GM23338 (cell line): ENCODE measurements at regions not wholly inside any gene's neighbourhood (a gene's known extent, or its start where the extent isn't known, plus 50 kb on each side); places are given as distances from the start of the nearest gene placed in this dataset.

Experiments
- ATAC-seq: fragments of 200-7000 bp; cut with Tn5 transposase; 3 replicates; pipeline ENCODE4 v1.9.1; 2020
- DNase-seq: peaks from one replicate; pipeline ENCODE4 v3.0.0-alpha.2; 2015; ENCODE audit warnings: low spot score
- H2AFZ ChIP-seq: fragments of 200-600 bp; sonication (generic); 2 replicates; pipeline ENCODE4 v1.8.0; 2016; ENCODE audit warnings: antibody characterized with exemption, mild to moderate bottlenecking, moderate library complexity
- H3F3A ChIP-seq: fragments of 200-600 bp; sonication (generic); replicated peaks from 2 replicates; pipeline ENCODE4 v1.8.0; 2017; ENCODE audit warnings: antibody characterized with exemption, mixed run types, low read depth
- H3K27ac ChIP-seq: fragments of 200-600 bp; sonication (generic); 2 replicates; pipeline ENCODE4 v1.6.1; 2016; ENCODE audit warnings: low read depth
- H3K27me3 ChIP-seq: fragments of 200-600 bp; sonication (generic); 2 replicates; pipeline ENCODE4 v1.8.0; 2016; ENCODE audit warnings: mild to moderate bottlenecking, mixed run types, moderate library complexity; ENCODE audit not compliant: insufficient read depth
- H3K36me3 ChIP-seq: fragments of 200-600 bp; sonication (generic); 2 replicates; pipeline ENCODE4 v1.8.0; 2016; ENCODE audit warnings: mild to moderate bottlenecking; ENCODE audit not compliant: insufficient read depth
- H3K4me1 ChIP-seq: fragments of 200-600 bp; sonication (generic); 2 replicates; pipeline ENCODE4 v1.8.0; 2016; ENCODE audit warnings: mild to moderate bottlenecking, moderate library complexity; ENCODE audit not compliant: insufficient read depth
- H3K4me2 ChIP-seq: fragments of 200-600 bp; sonication (generic); 2 replicates; pipeline ENCODE4 v1.7.1; 2017; ENCODE audit warnings: mixed run types
- H3K4me3 ChIP-seq: fragments of 200-600 bp; sonication (generic); 2 replicates; pipeline ENCODE4 v1.6.1; 2016; ENCODE audit warnings: mixed run types
- H3K79me2 ChIP-seq: fragments of 200-600 bp; sonication (generic); replicated peaks from 2 replicates; pipeline ENCODE4 v1.8.0; 2017; ENCODE audit warnings: mild to moderate bottlenecking; ENCODE audit not compliant: insufficient read depth
- H3K9me2 ChIP-seq: fragments of 200-600 bp; sonication (generic); 2 replicates; pipeline ENCODE4 v1.8.0; 2017; ENCODE audit not compliant: insufficient read depth
- H4K20me1 ChIP-seq: fragments of 200-600 bp; sonication (generic); replicated peaks from 2 replicates; pipeline ENCODE4 v1.8.0; 2017; ENCODE audit warnings: mild to moderate bottlenecking; ENCODE audit not compliant: insufficient read depth
- H3K27ac Mint-ChIP-seq: 2 replicates; pipeline ENCODE4 v1.8.0; 2020; ENCODE audit warnings: inconsistent platforms, mild to moderate bottlenecking, moderate library complexity, mixed read lengths
- H3K27me3 Mint-ChIP-seq: 3 replicates; pipeline ENCODE4 v1.8.0; 2022; ENCODE audit warnings: low read depth, mild to moderate bottlenecking, moderate library complexity, mixed read lengths, inconsistent platforms; ENCODE audit not compliant: insufficient read depth, poor library complexity
- H3K36me3 Mint-ChIP-seq: 3 replicates; pipeline ENCODE4 v1.8.0; 2021; ENCODE audit warnings: low read depth, mild to moderate bottlenecking, inconsistent platforms, moderate library complexity, mixed read lengths
- H3K4me1 Mint-ChIP-seq: 3 replicates; pipeline ENCODE4 v1.8.0; 2020; ENCODE audit warnings: mild to moderate bottlenecking, inconsistent platforms, mixed read lengths
- H3K4me3 Mint-ChIP-seq: 3 replicates; pipeline ENCODE4 v1.8.0; 2021; ENCODE audit warnings: moderate library complexity, mild to moderate bottlenecking, inconsistent platforms, mixed read lengths
- H3K9me3 Mint-ChIP-seq: 3 replicates; pipeline ENCODE4 v1.8.0; 2020; ENCODE audit warnings: moderate library complexity, mild to moderate bottlenecking, inconsistent platforms, mixed read lengths
- CREB1 ChIP-seq: fragments of 250-450 bp; sonication (Bioruptor Pico); IDR thresholded peaks from 2 replicates; pipeline ENCODE4 v1.5.0; 2020; ENCODE audit warnings: low read depth, mild to moderate bottlenecking, moderate library complexity
- CTCF ChIP-seq, 2 experiments: fragments of 200-600 bp in 1 of 2; sonication (generic) in 1 of 2; conservative IDR thresholded peaks; 2 replicates each; pipeline versions ENCODE4 v1.5.1 to v1.6.1; 2016 to 2017; ENCODE audit warnings: antibody characterized with exemption in 2 of 2, low read depth in 2 of 2, mild to moderate bottlenecking in 2 of 2, moderate library complexity in 1 of 2
- ETS1 ChIP-seq: IDR thresholded peaks from 2 replicates; pipeline ENCODE4 v1.6.1; 2016; ENCODE audit warnings: antibody characterized with exemption
- EZH2 ChIP-seq: fragments of 200-600 bp; sonication (generic); IDR thresholded peaks from one replicate; pipeline ENCODE4 v1.8.0; 2017; ENCODE audit warnings: antibody characterized with exemption, mild to moderate bottlenecking, low read depth; ENCODE audit not compliant: unreplicated experiment
- EZH2phosphoT487 ChIP-seq: fragments of 200-600 bp; sonication (generic); IDR thresholded peaks from one replicate; pipeline ENCODE4 v1.8.1; 2018; ENCODE audit warnings: antibody characterized with exemption; ENCODE audit not compliant: unreplicated experiment
- JUNB ChIP-seq: IDR thresholded peaks from one replicate; pipeline ENCODE4 v1.6.1; 2016; ENCODE audit warnings: antibody characterized with exemption; ENCODE audit not compliant: unreplicated experiment
- NANOG ChIP-seq: IDR thresholded peaks from 2 replicates; pipeline ENCODE4 v1.6.1; 2016; ENCODE audit warnings: antibody characterized with exemption, borderline replicate concordance
- POLR2AphosphoS5 ChIP-seq: IDR thresholded peaks from 2 replicates; pipeline ENCODE4 v1.6.1; 2016; ENCODE audit warnings: antibody characterized with exemption, low read depth
- REST ChIP-seq: IDR thresholded peaks from one replicate; pipeline ENCODE4 v1.6.1; 2018; ENCODE audit warnings: antibody characterized with exemption; ENCODE audit not compliant: unreplicated experiment
- STAT1 ChIP-seq: IDR thresholded peaks from one replicate; pipeline ENCODE4 v1.6.1; 2016; ENCODE audit warnings: antibody characterized with exemption; ENCODE audit not compliant: unreplicated experiment
- ZNF114 ChIP-seq: fragments of 250-450 bp; sonication (Bioruptor Pico); IDR thresholded peaks from 2 replicates; pipeline ENCODE4 v1.5.0; 2020; ENCODE audit warnings: mild to moderate bottlenecking, moderate library complexity
- ZNF331 ChIP-seq: fragments of 250-450 bp; sonication (Bioruptor Pico); IDR thresholded peaks from 2 replicates; pipeline ENCODE4 v1.5.0; 2020; ENCODE audit warnings: low read depth, mild to moderate bottlenecking, moderate library complexity
- ZNF462 ChIP-seq: fragments of 250-450 bp; sonication (Bioruptor Pico); IDR thresholded peaks from 2 replicates; pipeline ENCODE4 v1.5.0; 2020; ENCODE audit warnings: mild to moderate bottlenecking, moderate library complexity

GRCh38 chr2:236915726-236916125 lies 170.0 kb upstream of the COPS8 start:
- Mint-ChIP-seq H3K27me3 (peaks cover 6% of the 10 kb centered on the region), H3K4me1 (peaks cover 4% of the 10 kb centered on the region; the same call in 2 of the 3 replicates), H3K9me3 (no peaks in the 10 kb centered on the region), H3K36me3 (no peaks in the 10 kb centered on the region), H3K4me3 (no peak overlapping the region), H3K27ac (no peak overlapping the region)
- H2AFZ ChIP-seq, result no peak overlapping the region
- H4K20me1 ChIP-seq, result no peaks in the 10 kb centered on the region
- H3K36me3 ChIP-seq, result no peaks in the 10 kb centered on the region
- H3K27me3 ChIP-seq, result no peaks in the 10 kb centered on the region
- H3K79me2 ChIP-seq, result no peaks in the 10 kb centered on the region
- H3K4me3 ChIP-seq, result no peak overlapping the region
- no peaks in the 10 kb centered on the region for H3F3A ChIP-seq
- DNase-seq (no peak), ATAC-seq (no peak)
- H3K27ac ChIP-seq, result no peak overlapping the region
- no peaks in the 10 kb centered on the region for H3K4me1 ChIP-seq
- TF ChIP-seq CTCF (conservative IDR thresholded peaks at IDR 0.05; ENCODE audit: low read depth in 2 of 2) (no peak), JUNB (no peak), CREB1 (CRISPR knock-in tag) (no peak), ZNF114 (no peak), ZNF331 (CRISPR knock-in tag) (no peak), NANOG (no peak), STAT1 (no peak), ETS1 (no peak), EZH2 (no peak), POLR2AphosphoS5 (no peak), REST (no peak), EZH2phosphoT487 (no peak), ZNF462 (CRISPR knock-in tag) (no peak)
- no peak overlapping the region for H3K4me2 ChIP-seq
- no peaks in the 10 kb centered on the region; the same call in 1 of the 2 replicates for H3K9me2 ChIP-seq
